ENCODE measurements at regions not wholly inside any gene's neighbourhood (a gene's known extent, or its start where the extent isn't known, plus 50 kb on each side); places are given as distances from the start of the nearest gene placed in this dataset.

- TF ChIP-seq POLR2A (IDR thresholded peaks at IDR 0.05; ENCODE audit: extremely low read depth, insufficient read length) (no peak), CTCF (IDR thresholded peaks at IDR 0.05; ENCODE audit: low read depth, low read length) (no peak), MAX (IDR thresholded peaks at IDR 0.05; ENCODE audit: low read depth, low read length) (no peak)
Measured at GRCh38 chr16:55116165-55116920, 185.7 kb downstream of the IRX5 start.

Data from NB4 (cell line).